ENCODE measurements at regions not wholly inside any gene's neighbourhood (a gene's known extent, or its start where the extent isn't known, plus 50 kb on each side); places are given as distances from the start of the nearest gene placed in this dataset.
"Not testable (repeated sequence)": the region's sequence is repeated elsewhere in the genome, so short reads cannot be mapped to it uniquely, and the experiment has no call there.

DNA sequence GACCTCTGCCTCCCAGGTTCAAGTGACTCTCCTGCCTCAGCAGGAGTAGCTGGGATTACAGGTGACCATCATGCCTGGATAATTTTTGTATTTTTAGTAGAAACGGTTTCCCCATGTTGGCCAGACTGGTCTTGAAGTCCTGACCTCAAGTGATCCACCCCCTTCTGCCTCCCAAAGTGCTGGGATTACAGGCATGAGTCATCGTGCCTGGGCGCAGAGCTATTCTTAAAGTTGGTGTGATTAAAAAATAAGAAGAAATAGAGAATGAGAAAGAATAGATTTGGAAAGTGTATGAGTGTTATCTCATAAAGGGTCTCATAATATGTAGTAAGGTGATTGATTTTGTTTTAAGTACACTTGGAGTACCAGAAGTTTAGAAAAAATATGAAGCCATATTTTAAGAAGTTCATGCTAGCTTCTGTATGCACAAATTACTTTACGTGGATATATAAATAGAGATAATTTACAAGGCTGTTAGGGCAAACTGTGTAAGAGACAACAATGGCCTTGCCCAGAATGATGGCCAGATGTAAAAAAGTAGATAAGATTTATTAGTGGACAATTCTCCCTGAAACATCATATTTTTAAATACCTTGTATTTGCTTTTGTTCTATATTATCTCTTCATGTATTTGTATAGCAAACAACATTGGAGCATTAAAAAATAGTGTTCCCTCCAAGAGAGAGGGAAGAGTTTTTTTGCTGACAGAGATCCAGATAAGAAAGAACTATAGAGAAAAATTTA, 1108.5 kb downstream of the SLC16A7 start:
- H3K4me3 ChIP-seq (ENCODE audit: low read length), result no peak overlapping the region
- DNase-seq (ENCODE audit: low read depth), result no peak
- H3K27me3 ChIP-seq (replicated peaks; ENCODE audit: control insufficient read depth, insufficient read depth, low read length), result no peaks in the 10 kb centered on the region
- no peaks in the 10 kb centered on the region for H3K4me1 ChIP-seq (ENCODE audit: control insufficient read depth, insufficient read depth, low read length)
- H3K36me3 ChIP-seq (ENCODE audit: control insufficient read depth, insufficient read depth, low read length, severe bottlenecking), result no peaks in the 10 kb centered on the region
- H3K9me3 ChIP-seq (ENCODE audit: control insufficient read depth, low read length), result no peaks in the 10 kb centered on the region
- H3K9ac ChIP-seq (ENCODE audit: low read length), result no peak overlapping the region

DNA sequence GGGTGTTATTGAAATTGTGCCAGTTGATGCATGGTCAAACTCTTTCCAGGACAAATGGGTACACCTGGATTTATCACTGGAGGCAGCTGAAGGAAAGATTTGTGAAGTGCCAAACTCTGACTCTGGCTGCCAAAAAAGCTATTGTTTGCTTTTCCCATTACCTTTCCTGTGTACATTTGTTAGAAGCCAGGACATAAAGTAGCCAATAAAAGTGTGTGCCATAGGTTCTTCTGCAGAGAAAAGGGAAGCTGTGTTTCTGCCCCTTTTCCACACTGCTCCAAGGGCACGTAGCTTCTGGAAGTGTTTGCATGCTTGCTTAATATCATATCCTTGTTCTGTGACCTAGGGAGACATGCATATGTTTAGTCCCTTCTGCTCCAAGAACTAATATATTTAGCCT, 1114.4 kb downstream of the SLC16A7 start:
- Histone ChIP-seq H3K27me3 (replicated peaks; ENCODE audit: control insufficient read depth, insufficient read depth, low read length) (no peaks in the 10 kb centered on the region), H3K9ac (ENCODE audit: low read length) (no peak overlapping the region), H3K36me3 (ENCODE audit: control insufficient read depth, insufficient read depth, low read length, severe bottlenecking) (no peaks in the 10 kb centered on the region), H3K9me3 (ENCODE audit: control insufficient read depth, low read length) (no peaks in the 10 kb centered on the region), H3K4me3 (ENCODE audit: low read length) (no peak overlapping the region), H3K4me1 (ENCODE audit: control insufficient read depth, insufficient read depth, low read length) (no peaks in the 10 kb centered on the region)
- DNase-seq (ENCODE audit: low read depth), result no peak

DNA sequence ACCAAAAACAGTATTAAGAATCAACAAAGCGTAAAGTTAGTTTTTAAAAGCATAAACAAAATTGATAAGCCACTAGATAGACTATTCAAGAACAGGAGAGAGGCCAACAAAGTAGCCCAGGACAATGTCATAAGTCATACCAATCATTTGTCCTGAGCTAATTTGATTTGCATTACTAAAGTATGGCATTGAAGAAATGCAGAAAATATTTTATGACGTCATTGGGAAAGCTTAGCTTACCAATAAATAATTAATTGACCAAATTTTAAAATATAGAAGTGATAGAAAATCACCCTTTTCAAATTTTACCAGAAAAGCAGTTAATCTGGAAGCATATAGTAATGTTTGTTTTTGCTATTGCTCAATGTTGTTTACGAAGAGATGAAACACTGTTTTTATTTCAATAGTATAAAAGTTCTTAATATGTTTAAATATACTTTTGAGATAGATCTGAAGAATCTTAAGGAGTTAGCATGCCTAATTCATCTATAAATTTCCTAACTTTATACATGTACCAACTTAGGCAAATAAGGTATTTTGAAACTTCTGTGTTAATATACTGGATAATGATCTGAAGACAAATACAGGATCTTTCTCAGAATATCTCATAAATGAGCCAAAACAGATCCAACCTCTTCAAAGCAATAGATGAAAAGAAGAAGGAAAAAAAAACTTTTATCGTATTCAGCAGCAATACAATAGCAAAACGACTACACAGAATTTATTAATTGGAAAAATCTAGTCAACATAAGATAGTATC, 1118.5 kb downstream of the SLC16A7 start:
- Histone ChIP-seq H3K4me3 (ENCODE audit: low read length) (no peak overlapping the region), H3K9ac (ENCODE audit: low read length) (no peak overlapping the region), H3K36me3 (ENCODE audit: control insufficient read depth, insufficient read depth, low read length, severe bottlenecking) (no peaks in the 10 kb centered on the region), H3K4me1 (ENCODE audit: control insufficient read depth, insufficient read depth, low read length) (no peaks in the 10 kb centered on the region), H3K27me3 (replicated peaks; ENCODE audit: control insufficient read depth, insufficient read depth, low read length) (no peaks in the 10 kb centered on the region), H3K9me3 (ENCODE audit: control insufficient read depth, low read length) (no peaks in the 10 kb centered on the region)
- no peak for DNase-seq (ENCODE audit: low read depth)

DNA sequence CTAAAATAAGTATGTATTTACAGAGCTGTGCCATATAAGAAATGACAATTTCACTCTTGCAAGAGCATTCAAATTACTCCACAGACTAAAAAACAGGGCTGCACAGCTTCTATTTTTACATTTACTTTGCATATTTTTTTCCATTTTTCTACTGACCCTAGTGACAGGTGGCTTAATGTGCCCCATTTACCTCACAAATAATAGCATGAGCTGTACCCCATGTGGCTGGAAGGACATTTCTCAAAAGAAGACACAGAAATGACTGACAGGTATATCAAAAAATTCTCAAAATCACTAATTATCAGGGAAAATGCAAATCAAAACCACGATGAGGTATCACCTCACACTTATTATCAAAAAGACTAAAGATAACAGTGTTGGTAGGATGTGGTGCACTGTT, 1128.6 kb downstream of the SLC16A7 start:
- H3K9me3 ChIP-seq (ENCODE audit: control insufficient read depth, low read length), result no peaks in the 10 kb centered on the region
- no peak overlapping the region for H3K9ac ChIP-seq (ENCODE audit: low read length)
- no peak for DNase-seq (ENCODE audit: low read depth)
- H3K4me1 ChIP-seq (ENCODE audit: control insufficient read depth, insufficient read depth, low read length), result no peaks in the 10 kb centered on the region
- no peak overlapping the region for H3K4me3 ChIP-seq (ENCODE audit: low read length)
- H3K36me3 ChIP-seq (ENCODE audit: control insufficient read depth, insufficient read depth, low read length, severe bottlenecking), result no peaks in the 10 kb centered on the region
- no peaks in the 10 kb centered on the region for H3K27me3 ChIP-seq (replicated peaks; ENCODE audit: control insufficient read depth, insufficient read depth, low read length)

DNA sequence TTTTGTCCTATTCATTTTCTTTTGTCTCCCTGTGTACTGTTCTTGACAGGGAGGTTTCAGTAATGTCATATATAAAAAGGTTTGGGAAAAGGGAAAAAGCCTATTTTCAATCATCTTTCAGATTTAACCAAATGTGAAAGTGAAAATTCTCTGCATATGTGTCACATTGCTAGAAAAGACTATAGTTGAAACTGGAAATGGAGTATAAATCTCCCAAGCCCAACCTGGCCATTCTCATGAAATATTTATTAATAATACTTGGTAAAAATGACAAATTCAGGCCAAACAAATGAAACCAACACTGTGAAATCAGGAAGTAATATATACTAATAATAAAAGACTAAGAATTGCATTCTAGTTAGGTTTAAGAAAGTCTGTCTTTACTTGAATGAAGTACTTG, 1129.2 kb downstream of the SLC16A7 start:
- Histone ChIP-seq H3K27me3 (replicated peaks; ENCODE audit: control insufficient read depth, insufficient read depth, low read length) (no peaks in the 10 kb centered on the region), H3K9me3 (ENCODE audit: control insufficient read depth, low read length) (no peaks in the 10 kb centered on the region), H3K4me1 (ENCODE audit: control insufficient read depth, insufficient read depth, low read length) (no peaks in the 10 kb centered on the region), H3K4me3 (ENCODE audit: low read length) (no peak overlapping the region), H3K36me3 (ENCODE audit: control insufficient read depth, insufficient read depth, low read length, severe bottlenecking) (no peaks in the 10 kb centered on the region), H3K9ac (ENCODE audit: low read length) (no peak overlapping the region)
- no peak for DNase-seq (ENCODE audit: low read depth)

DNA sequence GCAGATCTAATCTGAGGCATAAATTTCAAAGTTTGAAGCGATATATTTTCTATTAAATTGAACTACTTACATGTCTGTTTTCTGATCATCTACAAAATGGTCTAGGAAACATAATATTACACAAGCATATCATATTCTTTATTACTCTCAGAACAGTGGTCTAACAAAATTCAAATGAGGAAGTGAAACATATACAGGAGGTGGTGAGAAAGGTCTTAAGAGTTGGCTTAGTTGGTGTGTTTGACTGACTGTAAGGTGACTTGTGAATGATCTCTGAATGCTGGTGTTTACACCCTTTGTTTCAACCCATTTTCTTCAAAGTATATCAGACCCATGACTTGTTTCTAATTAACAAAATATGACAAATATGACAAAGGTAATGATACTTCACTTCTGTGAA, 1156.8 kb downstream of the SLC16A7 start:
- H3K4me3 ChIP-seq (ENCODE audit: low read length), result no peak overlapping the region
- no peaks in the 10 kb centered on the region for H3K4me1 ChIP-seq (ENCODE audit: control insufficient read depth, insufficient read depth, low read length)
- no peaks in the 10 kb centered on the region for H3K27me3 ChIP-seq (replicated peaks; ENCODE audit: control insufficient read depth, insufficient read depth, low read length)
- no peak overlapping the region for H3K9ac ChIP-seq (ENCODE audit: low read length)
- no peak for DNase-seq (ENCODE audit: low read depth)
- H3K36me3 ChIP-seq (ENCODE audit: control insufficient read depth, insufficient read depth, low read length, severe bottlenecking), result no peaks in the 10 kb centered on the region
- no peaks in the 10 kb centered on the region for H3K9me3 ChIP-seq (ENCODE audit: control insufficient read depth, low read length)

DNA sequence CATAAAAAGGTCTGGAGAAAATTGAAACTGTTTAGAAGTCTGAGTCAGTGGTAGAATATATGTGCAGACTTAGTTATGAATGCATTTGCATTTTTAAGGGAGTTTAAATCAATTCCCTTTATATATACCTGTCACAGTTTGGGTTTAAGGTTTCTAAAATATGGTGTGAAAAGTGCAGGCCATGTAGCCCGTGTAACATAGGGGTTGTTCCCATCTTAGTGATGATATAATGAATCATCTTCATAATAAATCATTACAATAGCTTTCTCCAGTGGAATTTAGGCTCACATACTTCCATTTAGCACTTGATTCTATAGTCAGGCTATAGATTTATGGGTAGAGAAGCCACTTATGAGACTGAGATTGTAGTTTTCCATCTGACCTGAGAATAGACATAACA, 1162.4 kb downstream of the SLC16A7 start:
- no peaks in the 10 kb centered on the region for H3K36me3 ChIP-seq (ENCODE audit: control insufficient read depth, insufficient read depth, low read length, severe bottlenecking)
- no peak overlapping the region for H3K4me3 ChIP-seq (ENCODE audit: low read length)
- H3K27me3 ChIP-seq (replicated peaks; ENCODE audit: control insufficient read depth, insufficient read depth, low read length), result no peaks in the 10 kb centered on the region
- no peak for DNase-seq (ENCODE audit: low read depth)
- no peak overlapping the region for H3K9ac ChIP-seq (ENCODE audit: low read length)
- no peaks in the 10 kb centered on the region for H3K9me3 ChIP-seq (ENCODE audit: control insufficient read depth, low read length)
- H3K4me1 ChIP-seq (ENCODE audit: control insufficient read depth, insufficient read depth, low read length), result no peaks in the 10 kb centered on the region

DNA sequence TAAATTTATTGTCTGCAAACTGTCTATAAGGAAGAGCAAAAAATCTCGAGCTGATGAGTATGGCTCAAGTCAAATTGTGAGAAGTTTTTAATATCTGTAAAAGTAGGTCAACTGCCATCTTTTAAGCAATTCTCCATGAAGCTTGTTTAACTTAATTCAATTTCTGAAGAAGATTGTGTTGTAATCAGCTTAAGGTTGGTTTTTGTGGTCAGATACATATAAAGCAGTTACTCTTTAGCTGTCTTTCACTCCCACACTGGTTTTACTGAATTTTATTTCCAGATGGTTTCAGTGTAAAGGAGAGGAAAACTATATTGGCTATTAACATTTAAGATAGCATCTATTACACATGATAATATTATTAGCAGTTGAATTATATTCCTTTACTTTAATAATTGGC, 1165.1 kb downstream of the SLC16A7 start:
- Histone ChIP-seq H3K9me3 (ENCODE audit: control insufficient read depth, low read length) (no peaks in the 10 kb centered on the region), H3K27me3 (replicated peaks; ENCODE audit: control insufficient read depth, insufficient read depth, low read length) (no peaks in the 10 kb centered on the region), H3K4me1 (ENCODE audit: control insufficient read depth, insufficient read depth, low read length) (no peaks in the 10 kb centered on the region), H3K4me3 (ENCODE audit: low read length) (no peak overlapping the region), H3K36me3 (ENCODE audit: control insufficient read depth, insufficient read depth, low read length, severe bottlenecking) (no peaks in the 10 kb centered on the region), H3K9ac (ENCODE audit: low read length) (no peak overlapping the region)
- no peak for DNase-seq (ENCODE audit: low read depth)

DNA sequence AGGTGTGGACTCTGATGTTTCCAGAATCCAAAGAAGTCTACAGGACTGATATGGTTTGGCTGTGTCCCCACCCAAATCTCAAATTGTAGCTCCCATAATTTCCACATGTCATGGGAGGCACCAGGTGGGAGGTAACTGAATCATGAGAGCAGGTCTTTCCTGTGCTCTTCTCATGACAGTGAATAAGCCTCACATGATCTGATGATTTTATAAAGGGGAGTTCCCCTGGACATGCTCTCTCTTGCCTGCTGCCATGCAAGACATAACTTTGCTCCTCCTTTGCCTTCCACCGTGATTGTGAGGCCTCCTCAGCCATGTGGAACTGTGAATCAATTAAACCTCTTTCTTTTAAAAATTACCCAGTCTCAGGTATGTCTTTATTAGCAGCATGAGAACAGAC, 1205.3 kb downstream of the SLC16A7 start:
- H3K27me3 ChIP-seq (replicated peaks; ENCODE audit: control insufficient read depth, insufficient read depth, low read length); DNase-seq (ENCODE audit: low read depth); H3K9me3 ChIP-seq (ENCODE audit: control insufficient read depth, low read length); H3K4me1 ChIP-seq (ENCODE audit: control insufficient read depth, insufficient read depth, low read length); H3K36me3 ChIP-seq (ENCODE audit: control insufficient read depth, insufficient read depth, low read length, severe bottlenecking); H3K9ac ChIP-seq (ENCODE audit: low read length); H3K4me3 ChIP-seq (ENCODE audit: low read length): not testable (repeated sequence)

DNA sequence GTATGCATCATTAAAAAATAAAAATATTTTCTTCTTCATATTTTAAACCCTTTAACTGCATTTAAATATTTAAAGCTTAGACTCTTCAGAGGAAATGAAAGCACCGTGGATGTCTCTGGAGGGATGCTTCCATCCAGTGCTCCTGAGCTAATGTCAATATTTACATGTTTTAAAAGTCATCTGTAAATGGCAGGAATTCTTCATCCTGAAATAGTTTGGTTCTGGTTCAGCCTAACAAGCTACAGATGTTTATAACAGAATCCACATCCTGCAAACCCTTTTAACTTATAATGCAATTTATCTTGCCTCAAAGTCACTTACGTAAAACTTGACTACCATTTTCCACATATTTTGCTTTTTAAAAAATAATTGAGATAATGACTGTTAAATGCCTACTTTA, 1207.3 kb downstream of the SLC16A7 start:
- peak; percentile 69 for DNase-seq (ENCODE audit: low read depth)
- no peak overlapping the region for H3K9ac ChIP-seq (ENCODE audit: low read length)
- no peak overlapping the region for H3K4me3 ChIP-seq (ENCODE audit: low read length)
- H3K27me3 ChIP-seq (replicated peaks; ENCODE audit: control insufficient read depth, insufficient read depth, low read length), result no peaks in the 10 kb centered on the region
- no peaks in the 10 kb centered on the region for H3K9me3 ChIP-seq (ENCODE audit: control insufficient read depth, low read length)
- H3K36me3 ChIP-seq (ENCODE audit: control insufficient read depth, insufficient read depth, low read length, severe bottlenecking), result no peaks in the 10 kb centered on the region
- no peaks in the 10 kb centered on the region for H3K4me1 ChIP-seq (ENCODE audit: control insufficient read depth, insufficient read depth, low read length)

DNA sequence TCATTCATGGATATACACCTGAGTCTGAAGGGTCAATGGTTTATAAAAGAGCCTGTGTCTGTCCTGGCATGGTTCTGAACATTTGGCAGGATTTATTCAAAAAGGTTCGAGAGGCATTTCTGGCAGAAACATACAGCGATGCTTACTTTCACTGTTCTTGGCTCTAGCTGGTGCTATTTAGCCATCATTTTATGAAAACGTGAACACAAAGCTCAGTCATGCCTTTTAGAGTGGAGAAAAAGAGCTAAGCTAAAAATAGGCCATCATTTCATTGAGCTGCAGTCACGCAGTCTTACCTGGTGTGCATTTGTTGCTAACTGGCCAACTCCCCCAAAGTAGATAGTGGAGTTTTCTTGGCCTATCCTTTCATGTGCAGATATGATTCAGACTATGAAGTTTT, 1209.5 kb downstream of the SLC16A7 start:
- no peaks in the 10 kb centered on the region for H3K36me3 ChIP-seq (ENCODE audit: control insufficient read depth, insufficient read depth, low read length, severe bottlenecking)
- H3K4me3 ChIP-seq (ENCODE audit: low read length), result no peak overlapping the region
- H3K9ac ChIP-seq (ENCODE audit: low read length), result no peak overlapping the region
- H3K9me3 ChIP-seq (ENCODE audit: control insufficient read depth, low read length), result no peaks in the 10 kb centered on the region
- DNase-seq (ENCODE audit: low read depth), result no peak
- H3K27me3 ChIP-seq (replicated peaks; ENCODE audit: control insufficient read depth, insufficient read depth, low read length), result no peaks in the 10 kb centered on the region
- no peaks in the 10 kb centered on the region for H3K4me1 ChIP-seq (ENCODE audit: control insufficient read depth, insufficient read depth, low read length)

All from adipocyte (in vitro differentiated cells).